Fibroblast of gingiva (primary cell): ENCODE measurements at regions not wholly inside any gene's neighbourhood (a gene's known extent, or its start where the extent isn't known, plus 50 kb on each side); places are given as distances from the start of the nearest gene placed in this dataset.
"Not testable (repeated sequence)": the region's sequence is repeated elsewhere in the genome, so short reads cannot be mapped to it uniquely, and the experiment has no call there.

ENCODE experiments used
- DNase-seq: peaks from one replicate; pipeline ENCODE4 v3.0.0-alpha.2; 2011; ENCODE audit warnings: low read depth

GRCh38 chr18:10141559-10141958 lies 227.7 kb downstream of the VAPA start:
- DNase-seq, result no peak

DNA sequence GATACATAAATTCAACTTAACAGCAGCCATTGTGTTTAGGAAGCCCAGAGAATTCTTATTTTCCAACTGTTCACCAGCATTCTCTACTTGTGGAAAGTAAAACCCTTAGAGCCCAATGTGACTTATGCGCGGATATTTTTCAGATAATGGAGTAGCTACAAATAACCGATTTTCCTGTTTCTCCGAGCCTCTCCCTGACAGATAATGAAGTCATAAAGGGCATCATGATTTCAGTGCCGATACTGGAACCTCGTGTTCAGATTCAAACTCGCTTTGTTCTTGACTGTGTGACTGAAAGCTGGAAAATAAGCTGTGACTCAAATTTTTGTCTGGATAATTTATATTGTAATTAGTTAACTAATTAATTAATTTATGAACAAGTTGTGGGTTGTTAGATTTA lies 228.2 kb downstream of the VAPA start:
- DNase-seq, result no peak

- peak; percentile 42 for DNase-seq
These were observed 228.8 kb downstream of the VAPA start for GRCh38 chr18:10142496-10143160.

- DNase-seq, result no peak
These were observed 229.8 kb downstream of the VAPA start for GRCh38 chr18:10143596-10143995.

GRCh38 chr18:10145546-10145945 lies 231.7 kb downstream of the VAPA start:
- DNase-seq, result no peak

- no peak for DNase-seq
These were observed 233.4 kb downstream of the VAPA start for GRCh38 chr18:10147226-10147625.

GRCh38 chr18:10147752-10148151 lies 233.9 kb downstream of the VAPA start:
- DNase-seq, result no peak

DNA sequence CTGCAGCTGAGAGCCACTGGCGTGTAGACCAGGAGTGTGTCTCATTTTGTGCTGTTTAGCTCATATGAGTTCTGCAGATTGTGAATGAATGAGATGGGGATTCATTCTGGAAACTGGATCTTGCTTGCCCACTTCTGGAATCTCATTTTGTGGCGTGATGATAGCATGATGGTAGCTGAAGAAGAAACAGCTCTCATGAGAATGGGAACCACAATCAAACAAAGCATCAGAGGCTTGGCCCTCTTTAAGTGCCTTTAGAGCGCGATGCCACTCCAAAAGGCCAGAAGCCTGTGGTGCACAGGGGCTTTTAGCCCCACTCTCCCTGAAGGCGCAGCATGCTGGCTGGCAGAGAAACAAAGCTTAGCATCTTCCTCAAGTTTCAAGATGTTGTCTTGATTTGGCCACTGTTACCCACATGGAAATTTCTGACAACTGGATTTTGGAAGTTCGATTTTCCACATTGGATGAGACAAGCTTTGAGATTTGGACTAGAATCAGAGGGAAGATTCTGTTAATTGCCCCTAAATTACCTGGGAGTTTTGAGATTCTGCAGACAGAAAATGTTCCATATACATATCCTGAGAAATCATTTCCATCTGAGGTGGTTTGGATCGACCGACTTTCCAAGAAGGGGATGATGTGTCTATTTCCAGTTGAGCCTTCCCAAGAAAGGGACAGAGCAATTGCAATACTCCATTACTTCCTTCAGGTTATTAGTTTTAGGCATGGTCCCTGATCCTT lies 234.5 kb downstream of the VAPA start:
- no peak for DNase-seq

GRCh38 chr18:10149768-10150556 lies 236.1 kb downstream of the VAPA start:
- DNase-seq, result no peak

- DNase-seq, result not testable (repeated sequence)
These were observed 236.8 kb downstream of the VAPA start for GRCh38 chr18:10150576-10150975.

DNA sequence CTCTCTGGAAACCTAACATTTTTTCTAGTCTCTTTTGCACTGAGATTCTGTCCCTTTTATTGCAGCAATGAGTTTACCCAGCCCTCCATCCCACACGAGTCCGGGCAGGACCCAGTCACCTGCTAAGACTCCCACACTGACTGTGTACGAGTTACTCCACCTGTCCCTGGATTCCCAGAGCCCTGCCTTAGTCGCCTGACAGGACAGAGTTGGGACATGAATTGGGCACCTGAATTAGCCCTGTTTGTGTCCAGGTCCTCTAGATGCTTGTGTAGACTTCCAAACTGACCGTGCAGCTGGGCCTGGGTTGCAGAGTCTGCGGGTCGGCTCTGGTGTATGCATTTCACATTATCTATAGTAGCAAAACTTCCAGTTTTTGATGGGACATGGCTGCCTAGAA lies 238.7 kb downstream of the VAPA start:
- no peak for DNase-seq

DNA sequence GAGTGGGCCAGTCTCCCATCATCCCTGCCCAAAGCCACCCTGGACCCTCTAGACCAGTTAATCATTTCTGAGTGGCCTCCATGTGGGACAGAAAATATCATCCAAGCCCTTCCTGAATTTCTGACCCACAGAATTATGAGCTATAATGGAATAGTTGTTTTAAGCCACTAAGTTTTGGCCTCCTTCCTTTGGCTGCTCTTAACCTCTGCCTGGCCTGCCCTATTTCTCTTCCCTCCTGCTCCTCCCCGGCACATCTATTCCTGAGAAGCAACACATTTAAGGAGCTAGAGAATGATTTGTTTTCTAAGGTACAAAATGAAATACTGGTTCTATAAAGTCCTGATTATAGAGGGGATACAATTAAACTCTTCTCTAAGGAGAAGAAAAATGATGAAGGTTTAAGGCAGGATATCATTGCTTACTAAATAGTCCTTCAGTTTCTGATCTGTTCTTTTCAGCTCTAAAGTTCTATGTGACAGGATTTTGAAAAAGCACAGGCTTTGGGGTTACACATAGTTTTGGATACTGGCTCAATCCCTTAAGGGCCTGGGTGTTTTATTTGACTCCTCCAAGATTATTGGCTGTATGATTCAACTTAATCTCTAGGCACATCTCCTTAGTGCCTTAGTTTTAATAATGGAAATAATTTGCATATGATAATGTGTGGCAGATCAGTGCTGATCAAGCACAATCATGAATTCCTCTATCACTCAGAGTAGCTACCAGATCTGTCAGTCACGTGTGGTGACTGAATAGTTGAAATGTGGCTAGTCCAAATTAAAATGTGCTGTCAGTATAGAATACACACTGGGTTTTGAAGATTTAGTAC lies 240.3 kb downstream of the VAPA start:
- DNase-seq, result no peak

DNA sequence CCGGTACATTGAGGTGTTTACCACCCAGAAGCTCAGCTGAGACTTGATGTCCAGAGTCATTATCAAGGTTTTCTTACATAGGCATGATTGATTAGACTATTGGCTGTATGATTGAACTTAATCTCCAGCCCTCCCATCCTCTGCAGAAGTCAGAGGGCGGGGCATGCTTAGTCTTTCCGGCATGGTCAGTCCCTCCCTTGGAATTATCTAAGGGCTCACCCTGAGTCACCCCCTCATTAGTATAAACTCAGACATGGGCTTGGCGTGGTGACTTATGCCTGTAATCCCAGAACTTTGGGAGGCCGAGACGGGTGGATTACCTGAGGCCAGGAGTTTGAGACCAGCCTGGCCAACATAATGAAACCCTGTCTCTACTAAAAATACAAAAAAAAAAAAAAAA lies 243.9 kb downstream of the VAPA start:
- no peak for DNase-seq

DNA sequence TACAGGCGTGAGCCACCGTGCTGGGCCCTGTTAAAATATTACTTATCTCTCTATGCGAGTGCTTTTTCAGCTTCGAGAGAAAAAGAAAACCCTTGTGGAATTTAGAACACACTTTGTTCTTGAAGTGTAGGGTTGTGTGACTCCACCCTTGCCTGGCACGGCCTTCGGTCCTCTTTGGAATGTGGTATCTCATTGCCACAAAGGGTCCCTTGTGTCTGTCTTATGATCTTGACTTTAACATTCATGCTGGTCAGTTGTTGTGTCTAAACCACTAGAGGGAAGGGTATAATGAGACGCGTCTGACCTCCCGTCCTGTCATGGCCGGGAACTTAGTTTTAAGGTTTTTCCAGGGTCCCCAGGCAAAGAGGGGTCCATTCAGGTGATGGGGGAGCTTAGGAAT lies 246.4 kb downstream of the VAPA start:
- no peak for DNase-seq

DNA sequence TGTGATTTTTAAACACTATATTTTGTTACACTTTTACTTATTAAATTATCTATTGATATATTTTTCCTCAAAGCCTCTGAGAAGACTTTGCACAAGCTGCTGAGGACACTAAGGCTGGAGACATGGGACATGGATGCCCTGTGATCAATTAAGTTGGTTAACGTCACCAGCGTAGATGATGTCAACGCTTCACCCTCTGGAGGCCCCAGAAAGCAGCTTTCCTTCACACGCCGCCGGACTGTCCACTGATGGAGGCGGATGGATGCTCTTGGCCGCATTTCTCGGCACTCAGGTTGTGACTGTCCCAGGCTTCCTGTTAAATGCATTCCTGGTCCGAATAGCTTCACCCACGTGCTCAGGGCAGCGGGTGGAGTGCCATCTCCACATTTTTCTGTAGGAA lies 247.5 kb downstream of the VAPA start:
- DNase-seq, result no peak

DNA sequence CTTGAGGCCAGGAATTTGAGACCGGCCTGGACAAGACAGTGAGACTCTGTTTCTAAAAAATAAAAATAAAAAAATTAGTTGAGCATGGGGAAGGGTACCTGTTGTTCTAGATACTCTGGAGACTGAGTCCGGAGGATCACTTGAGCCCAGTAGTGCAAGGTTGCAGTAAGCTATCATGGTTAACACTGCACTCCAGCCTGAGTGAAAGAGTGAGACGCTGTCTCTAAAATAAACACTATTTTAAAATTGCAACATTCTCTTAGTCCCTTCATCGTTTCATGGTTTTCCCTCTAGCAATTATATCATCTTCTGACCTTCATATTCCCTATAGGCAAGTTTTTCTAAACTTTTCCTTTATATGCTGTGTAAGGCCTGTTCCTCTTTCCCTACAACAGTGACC lies 248.5 kb downstream of the VAPA start:
- no peak for DNase-seq

DNA sequence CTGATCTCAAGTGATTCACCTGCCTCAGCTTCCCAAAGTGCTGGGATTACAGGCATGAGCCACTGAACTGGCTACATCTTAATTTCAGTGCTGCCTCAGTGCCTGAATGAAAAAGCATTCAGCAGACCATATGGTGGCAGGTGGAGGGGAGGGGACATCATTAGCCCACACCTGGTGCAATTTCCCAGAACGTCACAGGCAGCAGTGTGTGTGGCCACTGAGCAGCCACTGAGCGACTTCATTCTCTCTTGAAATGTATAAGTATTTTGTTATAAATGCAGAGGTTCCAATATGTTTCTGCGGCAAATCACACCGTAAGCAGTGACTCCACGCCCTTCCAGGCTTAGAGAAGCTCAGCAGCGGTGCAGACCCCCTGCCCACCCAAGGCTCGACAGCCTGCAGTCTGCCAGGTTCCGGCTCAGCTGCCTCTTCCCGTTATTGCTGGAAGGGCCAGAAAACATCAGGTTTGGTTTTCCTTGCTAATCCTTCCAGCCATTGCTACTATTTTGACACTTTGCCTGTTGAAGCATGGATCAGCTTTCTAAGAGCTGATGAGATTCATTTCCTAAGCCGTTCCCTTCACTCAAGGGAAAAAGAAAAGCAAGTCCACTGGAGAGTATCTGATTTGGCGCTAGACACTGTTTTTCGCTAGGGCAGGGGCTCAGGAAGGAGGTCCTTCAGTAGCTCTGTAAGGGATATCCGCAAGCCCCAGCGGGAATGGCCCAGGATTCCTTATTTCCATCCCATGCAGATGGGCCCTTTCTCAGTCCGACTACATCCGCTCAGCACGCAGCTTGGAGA lies 250.7 kb downstream of the VAPA start:
- DNase-seq, result no peak

DNA sequence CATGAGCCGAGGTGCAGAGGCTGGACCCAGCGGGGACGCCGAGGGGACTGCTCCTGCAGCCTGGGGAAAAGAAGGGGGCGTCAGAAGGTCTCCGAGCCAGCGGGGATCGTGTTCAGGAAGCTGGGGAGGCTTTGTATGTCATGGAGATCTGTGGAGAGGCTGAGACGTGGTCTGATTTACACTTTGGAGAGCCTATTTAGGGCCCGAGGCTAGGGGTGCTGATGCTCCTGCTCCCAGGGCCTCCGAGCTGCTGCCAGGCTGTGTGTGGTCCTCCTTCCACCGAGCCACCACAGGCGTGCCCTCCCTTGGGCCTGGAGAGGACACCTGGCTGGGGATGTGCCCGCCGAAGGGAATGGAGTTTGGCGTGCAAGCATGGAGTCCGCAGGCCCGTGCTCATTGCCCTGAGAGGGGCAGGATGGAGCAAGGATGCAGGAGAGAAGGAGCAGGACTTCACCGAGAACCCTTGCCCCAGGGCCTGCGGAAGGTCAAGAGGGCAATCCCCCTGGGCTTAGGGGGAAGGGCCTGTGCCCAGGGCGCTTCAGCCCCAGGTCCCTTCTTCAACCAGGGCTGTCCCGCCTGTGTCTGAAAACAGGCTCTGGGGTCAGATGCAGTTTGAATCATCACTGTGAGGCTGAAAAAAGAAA lies 252.5 kb downstream of the VAPA start:
- no peak for DNase-seq

GRCh38 chr18:10167759-10168158 lies 253.9 kb downstream of the VAPA start:
- no peak for DNase-seq

DNA sequence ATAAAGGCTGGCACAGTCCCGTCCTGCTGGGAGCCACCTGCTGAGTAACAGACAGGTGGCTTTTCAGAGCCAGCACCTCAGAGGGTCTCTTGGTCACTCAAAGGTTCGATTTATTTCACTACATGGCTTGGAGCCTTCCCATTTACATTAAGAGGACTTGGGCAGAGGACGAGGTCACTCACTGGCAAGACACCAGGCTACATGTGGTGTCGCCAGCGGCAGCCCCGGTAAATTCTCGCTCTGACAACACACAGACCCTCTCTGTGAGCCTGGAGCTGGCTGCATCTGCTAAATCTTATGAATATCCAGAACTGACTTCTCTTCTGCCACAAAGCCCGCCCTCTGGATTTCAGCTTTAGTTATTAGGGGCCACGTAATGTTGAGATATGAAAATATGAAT lies 254.7 kb downstream of the VAPA start:
- DNase-seq, result no peak

GRCh38 chr18:10169064-10169562 lies 255.3 kb downstream of the VAPA start:
- peak; percentile 78 for DNase-seq
